MCF 10A (cell line): ENCODE measurements at regions not wholly inside any gene's neighbourhood (a gene's known extent, or its start where the extent isn't known, plus 50 kb on each side); places are given as distances from the start of the nearest gene placed in this dataset.
"Not testable (repeated sequence)": the region's sequence is repeated elsewhere in the genome, so short reads cannot be mapped to it uniquely, and the experiment has no call there.

Source experiments
- BruUV-seq: library from RNA; stranded (reverse); fragments of 400-500 nt; replicated peaks from 2 replicates; lab custom pipeline; 2021; lab: Mats Ljungman, UMichigan
- CTCF ChIA-PET: fragments of 300-600 bp; sonication (Branson Sonifier 250); formaldehyde crosslinking; extraction: SDS; loops from one replicate; lab custom pipeline; 2021; ENCODE audit warnings: antibody characterized with exemption, inconsistent platforms; lab: Yijun Ruan, JAX
- POLR2A ChIA-PET: fragments of 300-600, 350-650 bp; sonication (Branson Sonifier 250); formaldehyde crosslinking; extraction: SDS; loops from one replicate; lab custom pipeline; 2020; ENCODE audit warnings: antibody characterized with exemption, inconsistent platforms; lab: Yijun Ruan, JAX
- DNase-seq: peaks from one replicate; pipeline ENCODE4 v3.0.0-alpha.2; 2018; ENCODE audit not compliant: unreplicated experiment
- H3K27ac Mint-ChIP-seq: one replicate; pipeline ENCODE4 v1.8.0; 2022; ENCODE audit warnings: mild to moderate bottlenecking, low read depth, mixed read lengths; ENCODE audit not compliant: unreplicated experiment
- H3K27me3 Mint-ChIP-seq: one replicate; pipeline ENCODE4 v1.8.0; 2022; ENCODE audit warnings: mixed read lengths; ENCODE audit not compliant: insufficient read depth, unreplicated experiment
- H3K36me3 Mint-ChIP-seq: one replicate; pipeline ENCODE4 v1.8.0; 2022; ENCODE audit warnings: mild to moderate bottlenecking, moderate library complexity, mixed read lengths; ENCODE audit not compliant: insufficient read depth, unreplicated experiment
- H3K4me1 Mint-ChIP-seq: one replicate; pipeline ENCODE4 v1.8.0; 2022; ENCODE audit warnings: mixed read lengths; ENCODE audit not compliant: insufficient read depth, unreplicated experiment
- H3K4me3 Mint-ChIP-seq: one replicate; pipeline ENCODE4 v1.8.0; 2022; ENCODE audit warnings: mild to moderate bottlenecking, moderate library complexity, mixed read lengths; ENCODE audit not compliant: unreplicated experiment
- H3K9me3 Mint-ChIP-seq: one replicate; pipeline ENCODE4 v1.8.0; 2022; ENCODE audit warnings: mixed read lengths; ENCODE audit not compliant: unreplicated experiment
- intact Hi-C: fragments of 100-400 bp; cut with micrococcal nuclease; formaldehyde crosslinking; loops from 2 replicates; pipeline ENCODE4 v1.14.1; 2022
- TF ChIP-seq, protein P1 (sequence below): fragments of 200-600 bp; IDR thresholded peaks from one replicate; pipeline ENCODE4 v1.8.0; 2022; ENCODE audit warnings: antibody characterized with exemption, mild to moderate bottlenecking; ENCODE audit not compliant: unreplicated experiment

DNA sequence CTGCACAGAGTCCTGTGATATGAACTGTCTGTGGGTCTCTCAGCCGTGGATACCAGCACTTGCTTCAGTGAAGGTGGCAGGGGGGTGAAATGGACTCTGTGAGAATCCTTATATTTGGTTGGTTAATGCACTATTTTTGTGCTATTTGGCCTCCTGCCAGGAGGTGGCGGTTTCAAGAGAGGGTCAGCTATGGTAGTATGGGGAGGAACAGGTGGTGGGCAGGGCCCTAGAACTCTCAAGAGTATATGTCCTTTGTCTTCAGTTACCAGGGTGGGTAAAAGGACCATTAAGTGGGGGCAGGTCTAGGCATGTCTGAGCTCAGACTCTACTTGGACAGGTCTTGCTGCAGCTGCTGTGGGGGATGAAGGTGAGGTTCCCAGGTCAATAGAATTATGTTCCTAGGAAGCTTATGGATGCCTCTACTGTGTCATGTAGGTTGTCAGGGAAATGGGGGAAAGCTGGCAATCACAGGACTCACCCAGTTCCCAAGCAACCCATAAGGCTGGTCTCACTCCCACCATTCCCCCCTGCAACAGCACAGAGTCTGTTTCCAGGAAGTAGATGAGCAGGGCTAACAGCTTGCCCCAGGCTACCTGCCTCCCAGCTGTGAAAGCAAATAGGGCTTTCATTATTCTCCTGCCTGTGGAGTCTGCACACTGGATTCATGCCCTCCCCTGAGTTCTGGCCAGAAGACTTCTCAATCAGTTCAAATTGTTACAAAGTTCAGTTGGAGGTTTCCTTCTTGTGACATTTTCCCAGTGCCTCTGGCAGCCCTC lies 56.8 kb upstream of the PHIP start:
- ChIA-PET POLR2A (interaction anchor here (0.6 to 1.0 kb wide), 2 partner anchors 9 to 248 kb away, joined by 3 read pairs; no protein-coding TSS in a partner anchor), CTCF (interaction anchor here (0.7 kb wide), 1 partner anchor 13 kb away, joined by 4 read pairs; no protein-coding TSS in a partner anchor)
- Mint-ChIP-seq H3K27ac (no peak overlapping the region), H3K27me3 (no peaks in the 10 kb centered on the region), H3K4me3 (no peak overlapping the region), H3K9me3 (peaks cover 36% of the 10 kb centered on the region), H3K4me1 (no peaks in the 10 kb centered on the region), H3K36me3 (no peaks in the 10 kb centered on the region)
- DNase-seq = peak; percentile 11
- intact Hi-C loops = no loop called here
- BruUV-seq = no TSS peak
- TF ChIP-seq, protein P1, sequence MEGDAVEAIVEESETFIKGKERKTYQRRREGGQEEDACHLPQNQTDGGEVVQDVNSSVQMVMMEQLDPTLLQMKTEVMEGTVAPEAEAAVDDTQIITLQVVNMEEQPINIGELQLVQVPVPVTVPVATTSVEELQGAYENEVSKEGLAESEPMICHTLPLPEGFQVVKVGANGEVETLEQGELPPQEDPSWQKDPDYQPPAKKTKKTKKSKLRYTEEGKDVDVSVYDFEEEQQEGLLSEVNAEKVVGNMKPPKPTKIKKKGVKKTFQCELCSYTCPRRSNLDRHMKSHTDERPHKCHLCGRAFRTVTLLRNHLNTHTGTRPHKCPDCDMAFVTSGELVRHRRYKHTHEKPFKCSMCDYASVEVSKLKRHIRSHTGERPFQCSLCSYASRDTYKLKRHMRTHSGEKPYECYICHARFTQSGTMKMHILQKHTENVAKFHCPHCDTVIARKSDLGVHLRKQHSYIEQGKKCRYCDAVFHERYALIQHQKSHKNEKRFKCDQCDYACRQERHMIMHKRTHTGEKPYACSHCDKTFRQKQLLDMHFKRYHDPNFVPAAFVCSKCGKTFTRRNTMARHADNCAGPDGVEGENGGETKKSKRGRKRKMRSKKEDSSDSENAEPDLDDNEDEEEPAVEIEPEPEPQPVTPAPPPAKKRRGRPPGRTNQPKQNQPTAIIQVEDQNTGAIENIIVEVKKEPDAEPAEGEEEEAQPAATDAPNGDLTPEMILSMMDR = no peak

GRCh38 chr6:79133173-79133572 lies 55.1 kb upstream of the PHIP start:
- Mint-ChIP-seq H3K9me3 (peaks cover 36% of the 10 kb centered on the region), H3K27ac (no peak overlapping the region), H3K4me1 (no peaks in the 10 kb centered on the region), H3K36me3 (no peaks in the 10 kb centered on the region), H3K27me3 (no peaks in the 10 kb centered on the region), H3K4me3 (no peak overlapping the region)
- no TSS peak for BruUV-seq
- intact Hi-C loops = no loop called here
- DNase-seq = no peak
- CTCF ChIA-PET = interaction anchor here (0.6 to 0.7 kb wide), 2 partner anchors 41 to 796 kb away, joined by 3 to 4 read pairs; no protein-coding TSS in a partner anchor
- TF ChIP-seq, protein P1 = no peak
- POLR2A ChIA-PET = interaction anchor here (0.9 to 1.0 kb wide), 2 partner anchors 340 to 404 kb away, joined by 3 to 4 read pairs; partner anchors contain the start of gene LCA5

- CTCF ChIA-PET, H3K27ac Mint-ChIP-seq, BruUV-seq, H3K36me3 Mint-ChIP-seq, H3K4me1 Mint-ChIP-seq, POLR2A ChIA-PET, DNase-seq, H3K4me3 Mint-ChIP-seq, H3K27me3 Mint-ChIP-seq, intact Hi-C loops: not testable (repeated sequence)
- H3K9me3 Mint-ChIP-seq = peaks cover 25% of the 10 kb centered on the region
Observed at GRCh38 chr6:79131220-79131619, 53.2 kb upstream of the PHIP start.
